SK-N-SH (cell line): ENCODE measurements at regions not wholly inside any gene's neighbourhood (a gene's known extent, or its start where the extent isn't known, plus 50 kb on each side); places are given as distances from the start of the nearest gene placed in this dataset.

Source experiments
- EZH2phosphoT487 ChIP-seq: fragments of 200-600 bp; sonication (generic); IDR thresholded peaks from 2 replicates; pipeline ENCODE4 v1.6.1; 2017; ENCODE audit warnings: low read depth, mixed run types, mild to moderate bottlenecking, antibody characterized with exemption, moderate library complexity, borderline replicate concordance
- FOXJ3 ChIP-seq: sonication (generic); formaldehyde crosslinking; IDR thresholded peaks from 2 replicates; pipeline ENCODE4 v1.5.1; 2020; ENCODE audit warnings: mild to moderate bottlenecking, missing genetic modification reagents
- FOXM1 ChIP-seq: IDR thresholded peaks from 2 replicates; pipeline ENCODE4 v1.4.0; 2012; ENCODE audit warnings: low read depth, mild to moderate bottlenecking
- MXI1 ChIP-seq: IDR thresholded peaks from 2 replicates; pipeline ENCODE4 v1.6.1; 2012; ENCODE audit warnings: mild to moderate bottlenecking, low read depth, low read length, improper control_type of control experiment
- POLR2AphosphoS5 ChIP-seq: IDR thresholded peaks from 2 replicates; pipeline ENCODE4 v1.6.1; 2012; ENCODE audit warnings: low read depth, low read length
- RFX5 ChIP-seq: IDR thresholded peaks from 2 replicates; pipeline ENCODE4 v1.6.1; 2012; ENCODE audit warnings: mild to moderate bottlenecking, improper control_type of control experiment, low read length
- SIN3A ChIP-seq: IDR thresholded peaks from 2 replicates; pipeline ENCODE4 v1.6.1; 2012; ENCODE audit warnings: low read depth, mild to moderate bottlenecking, low read length, moderate library complexity, borderline replicate concordance
- TAF1 ChIP-seq: IDR thresholded peaks from 2 replicates; pipeline ENCODE4 v1.6.1; 2012; ENCODE audit warnings: low read depth, mild to moderate bottlenecking, low read length, moderate library complexity, borderline replicate concordance
- TCF12 ChIP-seq: IDR thresholded peaks from 2 replicates; pipeline ENCODE4 v1.4.0; 2012
- TF ChIP-seq, protein P1 (sequence below): fragments of 200-600 bp; sonication (generic); IDR thresholded peaks from 2 replicates; pipeline ENCODE4 v1.6.1; 2017; ENCODE audit warnings: antibody characterized with exemption, mild to moderate bottlenecking, moderate library complexity
- TF ChIP-seq, protein P2 (sequence below): IDR thresholded peaks from 2 replicates; pipeline ENCODE4 v1.4.0; 2012; ENCODE audit warnings: low read depth, borderline replicate concordance
- TF ChIP-seq, protein P3 (sequence below): IDR thresholded peaks from 2 replicates; pipeline ENCODE4; 2012
- TF ChIP-seq, protein P4 (sequence below): IDR thresholded peaks from 2 replicates; pipeline ENCODE4 v1.4.0; 2012; ENCODE audit warnings: low read depth
- TF ChIP-seq, protein P5 (sequence below): IDR thresholded peaks from 2 replicates; pipeline ENCODE4 v1.6.1; 2012; ENCODE audit warnings: mild to moderate bottlenecking, low read depth, low read length, moderate library complexity

DNA sequence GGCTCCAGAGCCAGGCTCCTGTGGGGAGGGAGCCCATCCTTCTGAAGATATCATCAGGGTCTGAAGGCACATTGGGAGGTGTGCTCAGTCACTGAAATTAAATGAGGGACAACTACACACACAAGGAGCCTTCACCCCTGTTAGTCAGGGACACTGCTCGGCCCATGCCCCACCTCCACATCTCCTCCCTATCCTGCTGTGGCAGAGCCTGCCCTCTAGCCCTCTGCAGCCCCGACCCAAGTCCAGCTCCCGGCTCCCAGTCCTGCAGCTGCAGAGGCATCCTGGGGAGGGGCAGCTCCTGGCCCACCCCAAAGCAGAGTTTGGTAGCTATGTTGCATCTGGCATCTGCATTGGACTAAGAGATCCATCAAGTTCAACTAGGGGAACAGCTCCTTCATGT, 136.3 kb downstream of the ZNF248 start:
- TF ChIP-seq TAF1 (no peak), FOXM1 (no peak), POLR2AphosphoS5 (no peak), RFX5 (no peak), FOXJ3 (no peak), EZH2phosphoT487 (no peak), TCF12 (no peak), MXI1 (no peak), SIN3A (no peak)
- TF ChIP-seq, protein P1, sequence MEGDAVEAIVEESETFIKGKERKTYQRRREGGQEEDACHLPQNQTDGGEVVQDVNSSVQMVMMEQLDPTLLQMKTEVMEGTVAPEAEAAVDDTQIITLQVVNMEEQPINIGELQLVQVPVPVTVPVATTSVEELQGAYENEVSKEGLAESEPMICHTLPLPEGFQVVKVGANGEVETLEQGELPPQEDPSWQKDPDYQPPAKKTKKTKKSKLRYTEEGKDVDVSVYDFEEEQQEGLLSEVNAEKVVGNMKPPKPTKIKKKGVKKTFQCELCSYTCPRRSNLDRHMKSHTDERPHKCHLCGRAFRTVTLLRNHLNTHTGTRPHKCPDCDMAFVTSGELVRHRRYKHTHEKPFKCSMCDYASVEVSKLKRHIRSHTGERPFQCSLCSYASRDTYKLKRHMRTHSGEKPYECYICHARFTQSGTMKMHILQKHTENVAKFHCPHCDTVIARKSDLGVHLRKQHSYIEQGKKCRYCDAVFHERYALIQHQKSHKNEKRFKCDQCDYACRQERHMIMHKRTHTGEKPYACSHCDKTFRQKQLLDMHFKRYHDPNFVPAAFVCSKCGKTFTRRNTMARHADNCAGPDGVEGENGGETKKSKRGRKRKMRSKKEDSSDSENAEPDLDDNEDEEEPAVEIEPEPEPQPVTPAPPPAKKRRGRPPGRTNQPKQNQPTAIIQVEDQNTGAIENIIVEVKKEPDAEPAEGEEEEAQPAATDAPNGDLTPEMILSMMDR = no peak
- TF ChIP-seq, protein P2, sequence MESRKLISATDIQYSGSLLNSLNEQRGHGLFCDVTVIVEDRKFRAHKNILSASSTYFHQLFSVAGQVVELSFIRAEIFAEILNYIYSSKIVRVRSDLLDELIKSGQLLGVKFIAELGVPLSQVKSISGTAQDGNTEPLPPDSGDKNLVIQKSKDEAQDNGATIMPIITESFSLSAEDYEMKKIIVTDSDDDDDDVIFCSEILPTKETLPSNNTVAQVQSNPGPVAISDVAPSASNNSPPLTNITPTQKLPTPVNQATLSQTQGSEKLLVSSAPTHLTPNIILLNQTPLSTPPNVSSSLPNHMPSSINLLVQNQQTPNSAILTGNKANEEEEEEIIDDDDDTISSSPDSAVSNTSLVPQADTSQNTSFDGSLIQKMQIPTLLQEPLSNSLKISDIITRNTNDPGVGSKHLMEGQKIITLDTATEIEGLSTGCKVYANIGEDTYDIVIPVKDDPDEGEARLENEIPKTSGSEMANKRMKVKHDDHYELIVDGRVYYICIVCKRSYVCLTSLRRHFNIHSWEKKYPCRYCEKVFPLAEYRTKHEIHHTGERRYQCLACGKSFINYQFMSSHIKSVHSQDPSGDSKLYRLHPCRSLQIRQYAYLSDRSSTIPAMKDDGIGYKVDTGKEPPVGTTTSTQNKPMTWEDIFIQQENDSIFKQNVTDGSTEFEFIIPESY = no peak
- TF ChIP-seq, protein P3, sequence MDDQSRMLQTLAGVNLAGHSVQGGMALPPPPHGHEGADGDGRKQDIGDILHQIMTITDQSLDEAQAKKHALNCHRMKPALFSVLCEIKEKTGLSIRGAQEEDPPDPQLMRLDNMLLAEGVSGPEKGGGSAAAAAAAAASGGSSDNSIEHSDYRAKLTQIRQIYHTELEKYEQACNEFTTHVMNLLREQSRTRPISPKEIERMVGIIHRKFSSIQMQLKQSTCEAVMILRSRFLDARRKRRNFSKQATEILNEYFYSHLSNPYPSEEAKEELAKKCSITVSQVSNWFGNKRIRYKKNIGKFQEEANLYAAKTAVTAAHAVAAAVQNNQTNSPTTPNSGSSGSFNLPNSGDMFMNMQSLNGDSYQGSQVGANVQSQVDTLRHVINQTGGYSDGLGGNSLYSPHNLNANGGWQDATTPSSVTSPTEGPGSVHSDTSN = no peak
- TF ChIP-seq, protein P4, sequence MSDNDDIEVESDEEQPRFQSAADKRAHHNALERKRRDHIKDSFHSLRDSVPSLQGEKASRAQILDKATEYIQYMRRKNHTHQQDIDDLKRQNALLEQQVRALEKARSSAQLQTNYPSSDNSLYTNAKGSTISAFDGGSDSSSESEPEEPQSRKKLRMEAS = no peak
- TF ChIP-seq, protein P5, sequence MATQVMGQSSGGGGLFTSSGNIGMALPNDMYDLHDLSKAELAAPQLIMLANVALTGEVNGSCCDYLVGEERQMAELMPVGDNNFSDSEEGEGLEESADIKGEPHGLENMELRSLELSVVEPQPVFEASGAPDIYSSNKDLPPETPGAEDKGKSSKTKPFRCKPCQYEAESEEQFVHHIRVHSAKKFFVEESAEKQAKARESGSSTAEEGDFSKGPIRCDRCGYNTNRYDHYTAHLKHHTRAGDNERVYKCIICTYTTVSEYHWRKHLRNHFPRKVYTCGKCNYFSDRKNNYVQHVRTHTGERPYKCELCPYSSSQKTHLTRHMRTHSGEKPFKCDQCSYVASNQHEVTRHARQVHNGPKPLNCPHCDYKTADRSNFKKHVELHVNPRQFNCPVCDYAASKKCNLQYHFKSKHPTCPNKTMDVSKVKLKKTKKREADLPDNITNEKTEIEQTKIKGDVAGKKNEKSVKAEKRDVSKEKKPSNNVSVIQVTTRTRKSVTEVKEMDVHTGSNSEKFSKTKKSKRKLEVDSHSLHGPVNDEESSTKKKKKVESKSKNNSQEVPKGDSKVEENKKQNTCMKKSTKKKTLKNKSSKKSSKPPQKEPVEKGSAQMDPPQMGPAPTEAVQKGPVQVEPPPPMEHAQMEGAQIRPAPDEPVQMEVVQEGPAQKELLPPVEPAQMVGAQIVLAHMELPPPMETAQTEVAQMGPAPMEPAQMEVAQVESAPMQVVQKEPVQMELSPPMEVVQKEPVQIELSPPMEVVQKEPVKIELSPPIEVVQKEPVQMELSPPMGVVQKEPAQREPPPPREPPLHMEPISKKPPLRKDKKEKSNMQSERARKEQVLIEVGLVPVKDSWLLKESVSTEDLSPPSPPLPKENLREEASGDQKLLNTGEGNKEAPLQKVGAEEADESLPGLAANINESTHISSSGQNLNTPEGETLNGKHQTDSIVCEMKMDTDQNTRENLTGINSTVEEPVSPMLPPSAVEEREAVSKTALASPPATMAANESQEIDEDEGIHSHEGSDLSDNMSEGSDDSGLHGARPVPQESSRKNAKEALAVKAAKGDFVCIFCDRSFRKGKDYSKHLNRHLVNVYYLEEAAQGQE = no peak
